Epidermal melanocyte (primary cell): ENCODE measurements at regions not wholly inside any gene's neighbourhood (a gene's known extent, or its start where the extent isn't known, plus 50 kb on each side); places are given as distances from the start of the nearest gene placed in this dataset.

Experiments used
- DNase-seq: peaks from one replicate; pipeline ENCODE4 v3.0.0; 2011; ENCODE audit warnings: low spot score; ENCODE audit not compliant: insufficient read length

- DNase-seq = no peak
Observed at GRCh38 chr11:27773884-27774283, 73.6 kb upstream of the BDNF start.

GRCh38 chr11:27771516-27771915, 71.3 kb upstream of the BDNF start:
- no peak for DNase-seq

- DNase-seq = no peak
Observed at GRCh38 chr11:27770576-27770975, 70.3 kb upstream of the BDNF start.

GRCh38 chr11:27763736-27764135, 63.5 kb upstream of the BDNF start:
- no peak for DNase-seq

GRCh38 chr11:27761356-27761755, 61.1 kb upstream of the BDNF start:
- DNase-seq = no peak

- no peak for DNase-seq
Observed at GRCh38 chr11:27757953-27758352, 57.7 kb upstream of the BDNF start.

GRCh38 chr11:27754035-27755017, 54.1 kb upstream of the BDNF start:
- DNase-seq = no peak
